Hematopoietic multipotent progenitor cell treated with erythropoietin and hydrocortisone succinate and interleukin-3 and kit ligand, for 8 days (in vitro differentiated cells): ENCODE measurements at regions not wholly inside any gene's neighbourhood (a gene's known extent, or its start where the extent isn't known, plus 50 kb on each side); places are given as distances from the start of the nearest gene placed in this dataset.

Experiments
- DNase-seq: peaks from one replicate; pipeline ENCODE4 v3.0.0-alpha.2; 2015

DNA sequence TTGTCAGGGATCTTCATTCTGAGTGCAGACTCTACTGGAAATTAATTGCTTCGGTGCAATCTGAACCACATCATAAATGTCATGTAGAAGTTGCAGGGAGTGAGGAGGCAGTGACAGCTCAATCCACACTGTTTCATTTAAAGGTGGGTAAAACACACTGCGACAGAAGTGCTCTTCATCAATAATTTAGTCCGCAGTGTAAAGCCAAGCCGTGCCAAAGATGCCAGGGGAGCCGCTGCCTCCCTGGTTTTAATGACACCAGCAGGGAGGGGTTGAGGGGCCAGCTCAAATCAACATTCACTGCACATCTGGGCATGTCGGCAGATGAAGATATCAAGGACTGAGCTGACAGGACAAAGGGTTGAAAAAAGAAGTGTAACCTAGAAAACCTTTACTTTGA is 305.7 kb upstream of the VRK2 start:
- no peak for DNase-seq

DNA sequence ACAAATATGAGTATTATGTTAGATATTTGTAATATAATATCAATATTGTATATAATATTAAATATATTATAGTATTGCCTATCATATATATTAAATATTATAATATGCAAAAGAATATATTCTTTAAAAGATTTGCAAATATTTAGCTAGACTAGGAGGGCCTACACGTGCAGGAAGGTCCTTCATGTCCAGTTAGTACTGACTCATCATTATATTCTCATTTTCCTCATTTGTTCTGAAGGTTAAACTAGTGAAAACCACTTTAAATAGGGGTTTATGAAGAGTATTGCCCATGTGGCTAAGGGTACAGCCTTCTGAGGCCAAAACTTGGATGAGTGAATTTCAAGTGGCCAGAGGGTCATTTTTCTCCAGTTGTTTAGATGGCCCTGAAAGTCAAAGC is 293.0 kb upstream of the VRK2 start:
- no peak for DNase-seq

DNA sequence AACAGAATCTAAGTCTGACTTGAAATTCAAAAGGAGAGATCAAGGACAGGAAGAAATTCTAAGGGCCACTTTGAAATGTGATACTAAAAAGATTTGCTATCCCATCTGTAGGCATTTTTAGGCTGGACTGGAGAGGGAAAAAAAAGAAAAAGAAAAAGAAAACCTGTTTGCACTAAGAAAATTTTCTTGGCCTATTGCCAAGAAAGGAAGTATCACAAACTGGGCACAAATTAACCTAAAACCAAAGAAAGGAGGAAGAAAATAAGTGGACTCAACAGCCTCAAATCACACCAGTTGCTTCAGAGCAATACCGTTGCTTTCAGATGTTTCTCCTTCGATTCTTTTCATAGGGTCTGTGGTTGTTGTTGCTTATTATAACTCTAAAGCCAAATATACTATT is 287.9 kb upstream of the VRK2 start:
- no peak for DNase-seq

DNA sequence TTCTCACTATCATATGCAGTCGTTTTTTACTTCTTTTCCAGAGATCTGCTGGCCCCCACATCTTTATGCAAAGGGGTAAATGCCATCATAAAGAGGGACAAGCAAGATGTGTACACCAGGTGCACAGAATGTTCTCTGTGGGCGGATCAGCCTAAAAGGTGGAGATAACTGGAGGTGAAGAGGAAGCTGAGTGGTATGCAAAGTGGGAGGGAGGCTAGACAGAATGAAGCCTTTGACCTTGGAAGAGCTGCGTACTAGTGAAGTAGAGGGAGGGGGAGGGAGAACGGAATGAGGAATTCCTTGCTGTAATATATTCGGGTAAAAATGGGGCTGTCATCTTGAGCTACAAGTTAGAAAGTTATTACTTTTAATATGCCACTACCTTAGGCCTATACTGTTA is 287.5 kb upstream of the VRK2 start:
- no peak for DNase-seq

DNA sequence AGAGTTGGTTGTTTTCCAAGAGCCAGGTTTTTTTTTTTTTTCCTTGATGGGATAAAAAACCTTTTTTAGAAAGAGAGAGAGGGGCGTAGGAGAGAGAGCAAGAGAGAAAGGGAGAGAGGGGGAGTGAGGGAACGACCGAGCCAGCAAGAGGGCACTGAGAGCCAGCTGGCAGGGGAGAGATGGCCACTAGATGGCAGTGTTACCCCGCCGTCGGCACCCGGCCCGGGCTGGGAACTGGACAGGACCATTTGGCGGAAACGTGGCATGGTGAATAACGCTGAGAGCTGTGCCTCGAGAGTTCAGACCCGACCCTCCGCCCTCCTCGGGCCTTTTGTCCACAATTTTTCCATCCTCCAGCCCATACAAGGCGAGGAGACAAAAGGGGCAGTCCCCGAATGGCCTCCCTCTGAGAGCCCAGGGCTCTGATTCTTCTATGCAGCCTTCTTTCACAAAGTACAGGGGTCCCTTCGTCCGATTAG is 286.7 kb upstream of the VRK2 start:
- peak; percentile 78 for DNase-seq

DNA sequence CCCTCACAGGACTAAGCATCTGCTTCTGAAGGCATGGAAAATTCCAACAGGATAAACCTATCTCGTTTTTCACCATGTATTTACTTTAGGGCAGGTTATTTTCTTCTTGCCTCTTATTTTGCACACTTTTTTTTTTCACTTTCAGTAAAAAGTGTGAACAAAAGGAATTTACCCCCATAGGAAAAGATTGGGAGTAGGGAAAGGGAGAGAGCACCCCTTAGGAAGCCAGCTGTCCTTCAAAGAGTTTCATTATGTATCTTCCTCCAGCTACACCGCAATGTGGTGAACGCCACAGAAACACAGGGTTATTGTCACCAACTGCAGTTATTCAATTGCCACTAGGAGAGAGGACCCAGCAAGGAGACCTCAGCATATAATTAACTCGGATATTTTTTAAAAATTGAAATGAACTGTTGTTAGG is 286.2 kb upstream of the VRK2 start:
- DNase-seq: no peak

DNA sequence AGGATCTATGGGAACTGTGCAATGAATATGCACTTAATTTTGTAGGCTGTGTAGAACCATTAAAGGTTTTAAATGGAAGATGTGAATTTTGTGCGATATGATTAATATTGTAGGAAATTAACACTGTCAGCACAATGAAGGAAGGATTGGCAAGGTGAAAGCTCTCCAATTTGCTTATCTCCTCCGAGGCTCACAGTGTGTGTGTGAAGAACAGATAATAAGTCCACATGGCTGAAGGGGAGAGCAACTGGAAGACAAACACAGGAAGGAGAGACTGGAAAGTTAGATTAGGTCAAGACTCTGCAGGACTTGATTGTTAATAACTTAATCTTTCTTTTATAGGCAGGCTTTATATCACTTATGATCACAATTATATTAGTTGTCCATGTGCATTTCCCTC is 269.7 kb upstream of the VRK2 start:
- peak; percentile 92 for DNase-seq

DNA sequence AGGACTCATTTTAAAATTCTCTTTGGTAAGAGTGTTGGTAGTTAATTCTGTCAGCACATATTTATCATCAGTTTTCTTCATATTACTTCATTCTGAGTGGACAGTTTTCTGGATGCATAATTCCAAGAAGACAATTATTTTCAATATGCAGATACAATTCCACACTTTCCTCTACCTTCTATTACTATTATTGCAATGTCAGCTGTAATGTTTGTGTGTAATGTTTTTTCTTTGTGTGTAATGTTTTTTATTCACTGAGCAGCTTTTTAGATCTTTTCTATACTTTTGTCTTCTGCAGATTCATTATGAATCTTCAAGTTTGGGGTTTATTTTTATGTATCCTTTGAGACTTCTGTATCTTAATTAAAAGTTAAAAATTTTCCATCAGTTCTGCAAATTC is 264.0 kb upstream of the VRK2 start:
- no peak for DNase-seq

DNA sequence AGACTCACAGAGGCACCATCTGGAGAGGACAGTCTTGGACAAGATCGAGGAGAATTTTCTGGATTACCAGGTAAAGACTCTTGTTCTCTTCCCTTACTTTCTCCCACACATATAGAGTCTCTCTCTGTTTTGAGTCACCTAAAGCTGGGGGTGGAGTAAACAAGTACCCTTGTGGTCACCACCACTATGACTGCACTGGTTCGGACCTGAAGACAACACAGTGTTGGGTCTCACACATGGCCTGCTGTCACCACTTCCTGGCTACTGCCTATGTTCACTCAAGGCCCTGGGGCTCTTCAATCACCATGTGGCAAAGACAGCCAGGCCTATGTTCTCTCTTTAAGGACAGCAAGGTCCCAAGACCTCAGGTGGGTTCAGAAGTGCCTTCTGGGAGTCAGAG is 253.3 kb upstream of the VRK2 start:
- no peak for DNase-seq

DNA sequence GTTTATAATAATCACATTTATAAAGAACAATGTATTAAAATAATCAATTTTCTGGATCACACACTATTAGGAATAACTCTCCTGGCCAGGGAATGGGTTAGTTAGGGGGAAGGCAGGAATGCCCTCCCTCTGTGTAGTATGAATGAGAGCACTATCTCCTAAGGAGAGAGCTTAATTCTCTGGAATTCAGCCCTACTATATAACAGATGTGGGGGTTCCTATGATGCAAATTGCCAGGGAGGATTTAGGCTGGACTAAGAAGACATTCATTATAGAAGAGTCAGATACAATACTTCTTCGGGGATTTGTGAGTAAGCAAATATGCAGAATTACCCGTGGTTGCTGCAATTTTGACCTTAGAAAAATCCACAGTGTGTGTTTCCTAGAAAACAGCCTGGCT is 250.1 kb upstream of the VRK2 start:
- DNase-seq: no peak

DNA sequence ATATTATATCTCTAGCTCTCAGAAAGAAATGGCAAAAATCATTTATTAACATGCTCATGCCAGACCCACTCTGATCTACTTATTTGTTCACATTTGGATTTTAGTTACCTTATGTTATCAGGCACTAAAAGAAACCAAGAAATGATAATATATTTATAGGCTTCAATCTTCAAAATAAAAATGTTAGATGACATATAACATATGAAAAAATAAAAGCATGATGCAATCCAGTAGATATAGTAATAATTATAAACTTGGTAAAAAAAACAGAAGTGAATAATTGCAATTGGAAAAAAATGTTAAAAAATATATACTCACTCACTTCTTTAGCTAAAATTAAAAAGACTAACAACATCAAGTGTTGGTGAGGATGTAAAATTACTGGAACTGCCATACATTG is 248.3 kb upstream of the VRK2 start:
- no peak for DNase-seq

DNA sequence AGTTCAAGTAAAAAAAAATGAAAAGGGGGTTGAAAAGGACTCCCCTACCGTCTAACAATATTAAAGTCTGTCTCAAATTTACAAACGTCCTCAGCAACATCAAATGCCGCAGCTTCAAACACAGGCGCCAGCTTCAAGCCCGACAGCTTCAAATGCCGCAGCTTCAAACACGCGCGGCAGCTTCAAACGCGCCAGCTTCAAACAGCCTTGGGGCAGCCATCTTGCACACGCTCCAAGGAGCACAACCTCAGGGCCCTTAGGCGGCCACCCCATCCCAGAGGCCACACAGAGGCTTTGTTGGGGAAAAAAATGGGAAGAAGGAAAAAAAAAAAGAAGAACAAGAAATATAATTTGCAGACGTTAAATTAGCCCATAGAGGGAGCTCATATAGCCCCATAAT is 244.4 kb upstream of the VRK2 start:
- DNase-seq: no peak

DNA sequence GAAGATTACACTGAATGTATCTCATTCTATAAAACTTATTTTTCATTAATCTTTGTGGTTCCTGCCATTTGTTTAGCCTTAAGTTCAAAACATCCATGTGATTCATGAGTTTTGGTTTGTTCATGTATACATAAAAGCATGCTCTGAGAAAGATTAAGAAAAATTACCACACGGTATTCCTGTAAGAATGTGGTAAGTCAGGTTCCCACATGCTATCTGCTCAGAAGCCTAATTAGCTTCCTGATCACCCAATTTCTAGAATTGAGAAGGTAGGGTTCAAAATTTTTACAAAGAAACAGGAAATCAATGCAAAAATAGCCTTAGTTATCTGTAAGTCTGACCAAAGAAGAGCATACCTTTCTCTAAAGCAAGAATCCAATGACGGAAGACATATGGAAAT is 241.6 kb upstream of the VRK2 start:
- DNase-seq: no peak

DNA sequence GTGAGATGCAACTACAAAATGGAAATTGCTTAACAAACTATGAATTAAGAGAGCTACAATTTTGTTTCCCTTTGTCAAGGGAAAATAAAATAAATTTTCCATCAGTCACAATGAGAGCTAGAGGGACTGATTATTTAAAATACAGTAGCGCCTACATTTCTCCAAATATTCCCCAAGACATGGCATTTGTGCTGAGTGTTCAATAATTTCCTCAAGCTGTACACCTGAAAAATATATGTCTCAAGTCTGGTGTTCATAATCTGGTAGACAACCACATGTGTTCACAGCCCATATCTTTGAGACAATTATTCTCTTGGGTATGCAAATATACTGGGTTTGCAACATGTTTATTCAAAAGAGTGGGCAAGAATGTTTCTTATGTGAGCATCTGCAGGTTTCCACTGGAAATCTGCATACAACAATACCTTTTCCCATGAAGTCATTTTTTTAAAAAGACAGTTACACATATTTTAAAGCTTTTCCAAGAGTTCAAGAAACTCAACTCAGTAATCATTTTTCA is 240.1 kb upstream of the VRK2 start:
- DNase-seq: no peak

DNA sequence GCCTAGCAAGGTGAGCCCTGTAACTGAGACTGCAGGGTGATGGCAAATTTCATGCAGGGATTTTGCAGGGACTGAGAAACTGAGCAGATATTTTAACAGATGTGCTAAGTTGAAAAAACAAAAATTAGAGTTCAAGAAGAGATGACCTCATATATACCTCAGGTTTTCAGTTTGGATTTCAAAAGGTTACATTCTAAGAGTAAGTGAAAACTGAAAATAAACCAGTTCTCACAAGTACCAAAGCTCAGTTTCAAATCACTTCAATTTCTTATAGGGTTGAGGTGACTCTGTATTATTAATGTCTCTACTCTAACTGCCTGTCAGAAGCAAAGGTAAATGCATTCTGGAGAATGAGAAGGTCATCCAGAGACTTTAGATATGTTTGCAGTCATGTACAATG is 237.4 kb upstream of the VRK2 start:
- DNase-seq: no peak

DNA sequence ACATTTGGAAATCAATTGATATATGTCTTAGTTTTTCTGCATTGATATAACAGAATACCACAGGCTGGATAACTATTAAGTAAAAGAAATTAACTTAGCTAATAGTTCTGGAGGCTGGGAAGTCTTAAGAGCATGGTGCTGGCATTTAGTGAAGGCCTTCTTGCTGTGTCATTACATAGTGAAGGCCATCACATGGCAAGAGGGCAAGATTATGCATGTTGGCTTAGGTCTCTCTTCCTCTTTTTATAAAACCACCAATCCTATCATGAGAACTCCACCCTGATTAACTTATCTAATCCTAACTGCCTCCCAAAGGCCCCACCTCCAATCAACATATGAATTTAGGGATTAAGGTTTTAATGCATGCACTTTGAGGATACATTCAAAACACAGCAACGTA is 225.5 kb upstream of the VRK2 start:
- peak; percentile 47 for DNase-seq

DNA sequence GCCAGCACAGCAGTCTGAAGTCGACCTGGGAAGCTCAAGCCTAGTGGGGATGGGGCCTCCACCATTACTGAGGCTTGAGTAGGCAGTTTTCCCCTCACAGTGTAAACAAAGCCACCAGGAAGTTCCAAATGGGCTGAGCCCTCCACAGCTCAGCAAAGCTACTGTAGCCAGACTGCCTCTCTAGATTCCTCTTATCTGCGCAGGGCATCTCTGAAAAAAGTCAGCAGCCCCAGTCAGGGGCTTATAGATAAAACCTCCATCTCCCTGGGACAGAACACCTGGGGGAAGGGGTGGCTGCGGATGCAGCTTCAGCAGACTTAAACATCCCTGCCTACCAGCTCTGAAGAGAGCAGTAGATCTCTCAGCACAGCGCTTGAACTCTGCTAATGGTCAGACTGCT is 218.4 kb upstream of the VRK2 start:
- no peak for DNase-seq

DNA sequence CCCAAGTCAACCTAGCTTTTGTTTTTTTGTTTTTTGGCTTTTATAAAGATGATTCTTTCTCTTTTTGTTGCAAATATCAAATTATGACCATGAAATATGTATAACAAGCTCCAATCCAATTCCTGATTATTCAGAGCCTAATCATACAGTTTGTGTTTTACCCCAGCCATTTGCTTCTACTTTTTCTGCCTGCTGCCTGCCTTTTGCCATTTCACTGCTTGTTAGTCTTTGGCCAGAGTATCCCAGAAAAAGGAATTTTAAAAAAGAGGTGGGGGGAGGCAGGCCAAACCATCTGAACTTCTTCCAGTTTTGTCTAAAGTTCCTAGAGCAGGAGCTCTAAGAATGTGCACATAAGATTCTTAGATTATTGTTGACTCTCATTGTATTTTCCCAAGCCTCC is 211.9 kb upstream of the VRK2 start:
- no peak for DNase-seq

DNA sequence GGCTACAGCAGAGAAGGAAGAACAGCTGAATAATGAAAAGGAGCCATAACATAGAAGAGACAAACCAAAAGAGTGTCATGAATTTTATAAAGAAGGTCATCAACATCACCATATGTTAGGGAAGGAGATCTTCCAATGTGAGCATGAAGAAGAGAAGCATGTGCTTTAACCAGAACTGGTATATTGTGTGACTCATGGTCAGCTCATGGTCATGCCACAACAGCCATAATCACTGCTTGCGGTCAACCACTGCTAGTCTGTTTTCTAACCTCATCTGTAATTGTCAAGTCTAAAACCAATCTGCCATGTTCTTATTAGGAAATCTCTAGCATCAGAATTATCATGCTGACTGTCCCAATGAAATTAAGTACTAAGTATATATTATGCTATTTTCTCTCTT is 204.1 kb upstream of the VRK2 start:
- no peak for DNase-seq

DNA sequence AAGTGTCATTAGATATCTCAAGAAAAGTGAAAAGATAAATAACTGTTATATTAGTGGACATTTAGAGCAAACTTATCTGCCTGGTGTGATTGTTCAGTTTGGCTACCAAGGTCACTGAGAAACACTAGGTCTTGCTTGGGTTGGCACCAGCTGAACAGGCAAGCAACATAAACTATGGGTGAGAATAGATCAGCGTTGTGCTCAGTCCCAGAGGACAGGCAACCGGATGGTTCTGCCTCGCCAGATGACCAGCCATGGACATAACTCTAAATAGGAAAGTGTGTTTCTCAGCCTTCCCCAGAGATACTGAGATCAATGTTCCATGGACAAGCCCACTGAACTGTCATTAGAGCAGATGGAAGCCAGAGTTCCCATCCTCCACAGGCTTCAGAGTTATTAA is 203.4 kb upstream of the VRK2 start:
- no peak for DNase-seq

DNA sequence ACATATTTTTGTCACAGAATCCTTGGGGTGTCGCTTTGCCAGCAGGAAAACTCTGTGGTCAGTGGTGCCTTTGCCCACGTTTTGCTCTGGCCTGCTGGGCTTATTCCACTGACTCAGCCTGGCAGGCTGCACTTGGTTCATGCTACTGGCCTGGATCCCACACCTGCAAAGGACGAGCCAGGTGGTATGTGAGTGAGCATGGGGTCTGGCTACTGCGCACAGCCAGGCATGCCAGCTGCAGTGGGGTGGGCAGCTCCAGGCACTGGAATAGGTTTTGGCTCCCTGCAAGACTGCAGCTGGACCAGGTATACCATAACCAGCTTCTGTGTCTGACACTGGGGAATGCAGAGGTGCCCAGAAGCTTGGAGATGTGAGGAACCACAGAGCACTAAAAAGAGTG is 197.9 kb upstream of the VRK2 start:
- DNase-seq: no peak

DNA sequence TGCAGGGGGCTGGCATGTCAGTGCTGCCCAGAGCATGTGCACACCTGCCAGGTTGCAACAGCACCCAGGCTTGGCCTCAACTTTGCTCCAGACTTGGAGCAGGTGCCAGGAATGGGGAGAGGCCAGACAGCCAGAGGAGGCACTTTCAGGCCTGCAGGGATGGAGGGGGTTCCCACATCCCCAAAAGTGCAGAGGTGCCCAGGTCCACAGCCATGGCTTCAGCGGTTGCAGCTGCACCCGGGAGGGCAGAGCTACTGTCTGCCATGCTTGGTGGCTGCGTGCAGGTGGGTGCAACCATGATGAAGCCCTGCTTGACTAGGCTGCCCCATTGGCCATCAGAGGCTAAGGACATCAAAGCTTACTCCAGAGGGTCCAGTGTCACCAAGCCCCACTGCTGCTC is 196.8 kb upstream of the VRK2 start:
- no peak for DNase-seq

DNA sequence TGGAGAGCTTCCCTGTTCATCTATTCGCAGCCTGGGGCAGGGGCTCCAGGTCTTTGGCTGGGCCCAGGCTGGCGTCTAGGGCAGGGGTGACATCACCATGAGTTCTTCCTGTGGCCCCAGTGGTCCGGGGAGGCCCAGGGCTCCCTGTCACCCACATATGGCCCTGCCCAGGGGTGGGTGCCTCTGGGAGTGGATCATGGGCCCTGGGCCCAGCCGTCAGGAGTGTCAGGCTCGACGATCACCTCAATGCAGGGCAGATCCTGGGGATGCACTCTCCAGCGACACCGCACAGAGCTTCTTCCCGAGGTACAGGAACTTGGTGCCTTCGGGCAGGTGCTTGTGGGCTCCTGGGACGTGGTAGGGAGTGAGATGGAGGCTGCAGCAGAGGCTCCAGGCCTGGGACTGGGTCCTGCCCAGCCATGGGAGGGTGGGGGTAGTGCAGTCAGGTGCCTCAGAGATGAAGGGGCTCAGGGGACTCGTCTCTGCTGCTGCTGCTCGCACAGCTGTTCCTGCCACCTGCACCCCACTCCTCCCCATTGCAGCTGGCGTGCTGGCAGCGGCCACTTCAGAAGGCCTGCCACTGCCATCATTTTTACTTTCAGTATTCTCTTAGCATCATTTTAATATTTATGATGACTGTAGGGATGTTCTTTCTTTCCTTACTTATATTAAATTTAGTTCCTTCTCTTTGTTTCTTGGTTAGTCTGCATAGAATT is 196.0 kb upstream of the VRK2 start:
- no peak for DNase-seq

DNA sequence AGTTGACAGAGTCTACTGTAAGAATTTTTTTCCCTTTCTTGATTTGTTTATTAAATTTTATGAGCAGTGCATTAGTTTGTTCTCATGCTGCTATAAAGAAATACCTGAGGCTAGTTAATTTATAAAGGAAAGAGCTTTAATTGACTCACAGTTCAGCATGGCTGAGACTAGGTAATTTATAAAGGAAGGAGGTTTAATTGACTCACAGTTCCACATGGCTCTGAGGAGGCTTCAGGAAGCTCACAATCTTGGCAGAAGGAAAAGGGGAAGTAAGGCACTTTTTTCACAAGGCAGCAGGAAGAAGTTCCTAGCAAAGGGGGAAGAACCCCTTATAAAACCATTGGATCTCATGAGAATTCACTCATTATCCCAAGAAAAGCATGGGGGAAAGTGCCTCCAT is 191.4 kb upstream of the VRK2 start:
- DNase-seq: no peak

DNA sequence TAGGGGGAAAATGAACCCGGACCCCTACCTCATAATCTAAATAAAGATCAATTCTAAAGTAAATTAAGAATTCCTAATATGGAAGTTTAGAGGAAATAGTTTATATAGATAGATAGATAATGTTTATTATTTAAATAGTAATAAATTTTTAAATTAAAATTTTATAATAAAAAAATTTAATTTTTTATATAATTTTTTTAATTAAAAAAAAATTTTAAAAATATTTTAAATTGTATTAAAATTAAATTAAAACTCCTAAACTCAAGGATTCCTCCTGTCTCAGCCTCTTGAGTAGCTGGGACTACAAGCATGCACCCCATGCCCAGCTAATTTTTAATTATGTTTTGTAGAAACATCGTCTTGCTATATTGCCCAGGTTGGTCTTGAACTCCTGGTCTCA is 186.9 kb upstream of the VRK2 start:
- no peak for DNase-seq
